ENCODE measurements at regions not wholly inside any gene's neighbourhood (a gene's known extent, or its start where the extent isn't known, plus 50 kb on each side); places are given as distances from the start of the nearest gene placed in this dataset.

- DNase-seq = no peak
- Histone ChIP-seq H3K4me1 (ENCODE audit: insufficient read depth) (no peaks in the 10 kb centered on the region), H3K9ac (no peak overlapping the region), H3K27me3 (replicated peaks; ENCODE audit: insufficient read depth) (no peaks in the 10 kb centered on the region), H2AFZ (no peak overlapping the region), H3K4me3 (no peak overlapping the region), H3K4me2 (ENCODE audit: unreplicated experiment) (no peak overlapping the region), H3F3A (ENCODE audit: insufficient read depth) (no peaks in the 10 kb centered on the region), H3K9me3 (ENCODE audit: low read depth) (no peaks in the 10 kb centered on the region), H3K36me3 (ENCODE audit: low read depth) (no peaks in the 10 kb centered on the region), H3K79me2 (ENCODE audit: insufficient read depth) (no peaks in the 10 kb centered on the region), H3K27ac (no peak overlapping the region), H4K20me1 (ENCODE audit: insufficient read depth) (no peaks in the 10 kb centered on the region), H3K9me2 (ENCODE audit: insufficient read depth) (no peaks in the 10 kb centered on the region)
- in situ Hi-C loops (cut with MboI) = no loop called here
- TF ChIP-seq EZH2phosphoT487 (IDR thresholded peaks at IDR 0.05; ENCODE audit: insufficient read depth, low read depth) = no peak
- WGBS, 2 experiments (ENCODE audit: low coverage in 1 of 2, low lambda C conversion rate in 2 of 2, missing lambda C conversion rate in 2 of 2) = 14 to 18% methylated on average over 3 of the region's 3 CpGs
Observed at GRCh38 chr9:12212860-12213259, 480.3 kb upstream of the TYRP1 start.

- Histone ChIP-seq H3K9me3 (ENCODE audit: low read depth) (no peaks in the 10 kb centered on the region), H3K9ac (no peak overlapping the region), H3K27ac (no peak overlapping the region), H3F3A (ENCODE audit: insufficient read depth) (no peaks in the 10 kb centered on the region), H2AFZ (no peak overlapping the region), H3K27me3 (replicated peaks; ENCODE audit: insufficient read depth) (no peaks in the 10 kb centered on the region), H3K36me3 (ENCODE audit: low read depth) (no peaks in the 10 kb centered on the region), H4K20me1 (ENCODE audit: insufficient read depth) (no peaks in the 10 kb centered on the region), H3K4me1 (ENCODE audit: insufficient read depth) (no peaks in the 10 kb centered on the region), H3K9me2 (ENCODE audit: insufficient read depth) (no peaks in the 10 kb centered on the region), H3K4me3 (no peak overlapping the region), H3K4me2 (ENCODE audit: unreplicated experiment) (no peak overlapping the region), H3K79me2 (ENCODE audit: insufficient read depth) (no peaks in the 10 kb centered on the region)
- TF ChIP-seq EZH2phosphoT487 (IDR thresholded peaks at IDR 0.05; ENCODE audit: insufficient read depth, low read depth) (no peak), EZH2 (IDR thresholded peaks at IDR 0.05; ENCODE audit: insufficient read depth, poor library complexity, severe bottlenecking) (no peak)
- 8 to 13% methylated on average over 1 of the region's 1 CpG for whole genome bisulfite sequencing, 2 experiments (ENCODE audit: low coverage in 1 of 2, low lambda C conversion rate in 2 of 2, missing lambda C conversion rate in 2 of 2)
- DNase-seq = no peak
- in situ Hi-C loops (cut with MboI) = no loop called here
Observed at GRCh38 chr9:12221470-12221869, 471.7 kb upstream of the TYRP1 start.

GRCh38 chr9:12224449-12224848 is 468.7 kb upstream of the TYRP1 start:
- DNase-seq = no peak
- H3K4me1 ChIP-seq (ENCODE audit: insufficient read depth) = no peaks in the 10 kb centered on the region
- H4K20me1 ChIP-seq (ENCODE audit: insufficient read depth) = no peaks in the 10 kb centered on the region
- TF ChIP-seq EZH2 (IDR thresholded peaks at IDR 0.05; ENCODE audit: insufficient read depth, poor library complexity, severe bottlenecking) (no peak), EZH2phosphoT487 (IDR thresholded peaks at IDR 0.05; ENCODE audit: insufficient read depth, low read depth) (no peak)
- H3K9me2 ChIP-seq (ENCODE audit: insufficient read depth) = no peaks in the 10 kb centered on the region
- H2AFZ ChIP-seq = no peak overlapping the region
- H3K27ac ChIP-seq = no peak overlapping the region
- no peak overlapping the region for H3K9ac ChIP-seq
- no peaks in the 10 kb centered on the region for H3K79me2 ChIP-seq (ENCODE audit: insufficient read depth)
- H3K27me3 ChIP-seq (replicated peaks; ENCODE audit: insufficient read depth) = no peaks in the 10 kb centered on the region
- no peaks in the 10 kb centered on the region for H3K36me3 ChIP-seq (ENCODE audit: low read depth)
- in situ Hi-C loops (cut with MboI) = no loop called here
- H3F3A ChIP-seq (ENCODE audit: insufficient read depth) = no peaks in the 10 kb centered on the region
- no peak overlapping the region for H3K4me3 ChIP-seq
- H3K4me2 ChIP-seq (ENCODE audit: unreplicated experiment) = no peak overlapping the region
- H3K9me3 ChIP-seq (ENCODE audit: low read depth) = no peaks in the 10 kb centered on the region
- WGBS, 2 experiments (ENCODE audit: low coverage in 1 of 2, low lambda C conversion rate in 2 of 2, missing lambda C conversion rate in 2 of 2) = 47 to 58% methylated on average over 4 of the region's 4 CpGs

- no peak overlapping the region for H3K9ac ChIP-seq
- H3K36me3 ChIP-seq (ENCODE audit: low read depth) = no peaks in the 10 kb centered on the region
- no peak overlapping the region for H3K4me3 ChIP-seq
- no peak overlapping the region for H2AFZ ChIP-seq
- in situ Hi-C loops (cut with MboI) = loop anchor here (25.0 kb wide), 1 partner anchor 93 kb away; no protein-coding TSS in a partner anchor
- no peaks in the 10 kb centered on the region for H3K9me2 ChIP-seq (ENCODE audit: insufficient read depth)
- no peak for DNase-seq
- H3K27me3 ChIP-seq (replicated peaks; ENCODE audit: insufficient read depth) = no peaks in the 10 kb centered on the region
- no peaks in the 10 kb centered on the region for H4K20me1 ChIP-seq (ENCODE audit: insufficient read depth)
- H3K27ac ChIP-seq = no peak overlapping the region
- H3K4me2 ChIP-seq (ENCODE audit: unreplicated experiment) = no peak overlapping the region
- H3F3A ChIP-seq (ENCODE audit: insufficient read depth) = no peaks in the 10 kb centered on the region
- H3K4me1 ChIP-seq (ENCODE audit: insufficient read depth) = no peaks in the 10 kb centered on the region
- TF ChIP-seq EZH2 (IDR thresholded peaks at IDR 0.05; ENCODE audit: insufficient read depth, poor library complexity, severe bottlenecking) (no peak), EZH2phosphoT487 (IDR thresholded peaks at IDR 0.05; ENCODE audit: insufficient read depth, low read depth) (no peak)
- no peaks in the 10 kb centered on the region for H3K79me2 ChIP-seq (ENCODE audit: insufficient read depth)
- 0 to 3% methylated on average over 1 of the region's 1 CpG for WGBS, 2 experiments (ENCODE audit: low coverage in 1 of 2, low lambda C conversion rate in 2 of 2, missing lambda C conversion rate in 2 of 2)
- H3K9me3 ChIP-seq (ENCODE audit: low read depth) = no peaks in the 10 kb centered on the region
Observed at GRCh38 chr9:12230708-12231107, 462.5 kb upstream of the TYRP1 start.

GRCh38 chr9:12231832-12232231 is 461.4 kb upstream of the TYRP1 start:
- Histone ChIP-seq H3K4me1 (ENCODE audit: insufficient read depth) (no peaks in the 10 kb centered on the region), H4K20me1 (ENCODE audit: insufficient read depth) (no peaks in the 10 kb centered on the region), H3K4me3 (no peak overlapping the region), H3K79me2 (ENCODE audit: insufficient read depth) (no peaks in the 10 kb centered on the region), H2AFZ (no peak overlapping the region), H3K9ac (no peak overlapping the region), H3K27ac (no peak overlapping the region), H3K4me2 (ENCODE audit: unreplicated experiment) (no peak overlapping the region), H3F3A (ENCODE audit: insufficient read depth) (no peaks in the 10 kb centered on the region), H3K36me3 (ENCODE audit: low read depth) (no peaks in the 10 kb centered on the region), H3K9me2 (ENCODE audit: insufficient read depth) (no peaks in the 10 kb centered on the region), H3K27me3 (replicated peaks; ENCODE audit: insufficient read depth) (no peaks in the 10 kb centered on the region), H3K9me3 (ENCODE audit: low read depth) (no peaks in the 10 kb centered on the region)
- no peak for DNase-seq
- TF ChIP-seq EZH2phosphoT487 (IDR thresholded peaks at IDR 0.05; ENCODE audit: insufficient read depth, low read depth) = no peak
- TF ChIP-seq EZH2 (IDR thresholded peaks at IDR 0.05; ENCODE audit: insufficient read depth, poor library complexity, severe bottlenecking) = no peak
- in situ Hi-C loops (cut with MboI) = loop anchor here (25.0 kb wide), 1 partner anchor 95 kb away; no protein-coding TSS in a partner anchor

Measured in GM23248 (cell line).